DOHH2 (cell line): ENCODE measurements at regions not wholly inside any gene's neighbourhood (a gene's known extent, or its start where the extent isn't known, plus 50 kb on each side); places are given as distances from the start of the nearest gene placed in this dataset.

ENCODE experiments used
- EZH2phosphoT487 ChIP-seq: fragments of 200-600 bp; sonication (generic); IDR thresholded peaks from 2 replicates; pipeline ENCODE4 v1.6.1; 2017; ENCODE audit warnings: borderline replicate concordance, mild to moderate bottlenecking, antibody characterized with exemption, low read length, moderate library complexity, mixed read lengths
- TF ChIP-seq, protein P1 (sequence below): fragments of 200-600 bp; sonication (generic); IDR thresholded peaks from one replicate; pipeline ENCODE4 v1.5.1; 2014; ENCODE audit warnings: antibody characterized with exemption, mild to moderate bottlenecking, low read depth, low read length; ENCODE audit not compliant: poor library complexity, severe bottlenecking

DNA sequence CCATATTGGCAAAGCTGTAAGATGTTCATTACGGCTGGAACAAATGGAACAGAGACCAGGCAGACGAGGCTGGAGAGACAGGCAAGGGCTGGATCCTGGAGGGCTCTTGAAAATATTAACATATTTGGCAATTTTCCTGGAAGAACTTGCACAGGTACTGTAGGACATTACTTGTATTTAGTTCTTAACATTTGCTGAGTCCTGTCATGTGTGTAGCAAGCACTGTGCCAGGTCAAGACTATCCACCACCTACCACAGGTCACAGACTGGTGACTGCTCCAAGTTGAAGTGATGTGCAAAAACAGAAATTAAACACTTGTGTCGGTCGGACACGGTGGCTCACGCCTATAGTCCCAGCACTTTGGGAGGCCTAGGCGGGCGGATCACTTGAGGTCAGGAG is 58.7 kb upstream of the TNRC6B start:
- TF ChIP-seq, protein P1, sequence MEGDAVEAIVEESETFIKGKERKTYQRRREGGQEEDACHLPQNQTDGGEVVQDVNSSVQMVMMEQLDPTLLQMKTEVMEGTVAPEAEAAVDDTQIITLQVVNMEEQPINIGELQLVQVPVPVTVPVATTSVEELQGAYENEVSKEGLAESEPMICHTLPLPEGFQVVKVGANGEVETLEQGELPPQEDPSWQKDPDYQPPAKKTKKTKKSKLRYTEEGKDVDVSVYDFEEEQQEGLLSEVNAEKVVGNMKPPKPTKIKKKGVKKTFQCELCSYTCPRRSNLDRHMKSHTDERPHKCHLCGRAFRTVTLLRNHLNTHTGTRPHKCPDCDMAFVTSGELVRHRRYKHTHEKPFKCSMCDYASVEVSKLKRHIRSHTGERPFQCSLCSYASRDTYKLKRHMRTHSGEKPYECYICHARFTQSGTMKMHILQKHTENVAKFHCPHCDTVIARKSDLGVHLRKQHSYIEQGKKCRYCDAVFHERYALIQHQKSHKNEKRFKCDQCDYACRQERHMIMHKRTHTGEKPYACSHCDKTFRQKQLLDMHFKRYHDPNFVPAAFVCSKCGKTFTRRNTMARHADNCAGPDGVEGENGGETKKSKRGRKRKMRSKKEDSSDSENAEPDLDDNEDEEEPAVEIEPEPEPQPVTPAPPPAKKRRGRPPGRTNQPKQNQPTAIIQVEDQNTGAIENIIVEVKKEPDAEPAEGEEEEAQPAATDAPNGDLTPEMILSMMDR, result no peak
- no peak for TF ChIP-seq EZH2phosphoT487
